Neuronal stem cell (in vitro differentiated cells): ENCODE measurements at regions not wholly inside any gene's neighbourhood (a gene's known extent, or its start where the extent isn't known, plus 50 kb on each side); places are given as distances from the start of the nearest gene placed in this dataset.

Source experiments
- DNase-seq: peaks from one replicate; pipeline ENCODE4 v3.0.0-alpha.2; 2013; ENCODE audit warnings: low spot score
- H2AFZ ChIP-seq: one replicate; pipeline ENCODE4 v1.6.1; 2013; ENCODE audit warnings: mild to moderate bottlenecking, low read length, inconsistent platforms
- H2AK5ac ChIP-seq: 2 replicates; pipeline ENCODE4 v1.6.1; 2013; ENCODE audit warnings: low read depth, mild to moderate bottlenecking, inconsistent platforms, low read length, moderate library complexity, mixed read lengths
- H2BK120ac ChIP-seq: 2 replicates; pipeline ENCODE4 v1.6.1; 2013; ENCODE audit warnings: low read depth, mild to moderate bottlenecking, inconsistent platforms, low read length, moderate library complexity, mixed read lengths
- H2BK12ac ChIP-seq: one replicate; pipeline ENCODE4 v1.6.1; 2013; ENCODE audit warnings: low read length, inconsistent platforms
- H2BK15ac ChIP-seq: 2 replicates; pipeline ENCODE4 v1.6.1; 2013; ENCODE audit warnings: mild to moderate bottlenecking, low read length, inconsistent platforms, mixed read lengths
- H2BK5ac ChIP-seq: one replicate; pipeline ENCODE4 v1.6.1; 2013; ENCODE audit warnings: inconsistent platforms, mild to moderate bottlenecking, low read length, moderate library complexity
- H3K14ac ChIP-seq: one replicate; pipeline ENCODE4 v1.6.1; 2013; ENCODE audit warnings: low read length, inconsistent platforms
- H3K18ac ChIP-seq: 2 replicates; pipeline ENCODE4 v1.6.1; 2013; ENCODE audit warnings: low read length, inconsistent platforms
- H3K23ac ChIP-seq: 2 replicates; pipeline ENCODE4 v1.6.1; 2013; ENCODE audit warnings: low read depth, mild to moderate bottlenecking, mixed read lengths, low read length, inconsistent platforms; ENCODE audit not compliant: poor library complexity
- H3K27ac ChIP-seq: replicated peaks from 3 replicates; pipeline ENCODE4 v1.5.1; 2013; ENCODE audit warnings: low read length, inconsistent platforms
- H3K27me3 ChIP-seq, 3 experiments: 2 replicates each; pipeline ENCODE4 v1.6.1; 2013; ENCODE audit warnings: low read length in 3 of 3, mild to moderate bottlenecking in 2 of 3, inconsistent platforms in 1 of 3, low read depth in 1 of 3, mixed read lengths in 1 of 3, moderate library complexity in 1 of 3; ENCODE audit not compliant: control insufficient read depth in 3 of 3, insufficient read depth in 3 of 3
- H3K36me3 ChIP-seq, 2 donors: replicated peaks in 1 of 2; 2 replicates each; pipeline ENCODE4 v1.6.1; 2013; ENCODE audit warnings: low read length in 2 of 2; ENCODE audit not compliant: control insufficient read depth in 2 of 2, insufficient read depth in 2 of 2
- H3K4ac ChIP-seq: 2 replicates; pipeline ENCODE4 v1.6.1; 2013; ENCODE audit warnings: inconsistent platforms, mild to moderate bottlenecking, low read length, moderate library complexity
- H3K4me1 ChIP-seq, 2 donors: 1 replicate in 1 of 2; 2 replicates in 1 of 2; pipeline ENCODE4 v1.6.1; 2013; ENCODE audit warnings: low read length in 2 of 2, low read depth in 1 of 2; ENCODE audit not compliant: control insufficient read depth in 2 of 2, insufficient read depth in 1 of 2
- H3K4me2 ChIP-seq: one replicate; pipeline ENCODE4 v1.6.1; 2013; ENCODE audit warnings: mild to moderate bottlenecking, low read length, inconsistent platforms; ENCODE audit not compliant: insufficient read depth, poor library complexity, severe bottlenecking
- H3K4me3 ChIP-seq, 2 donors: 2 replicates each; pipeline ENCODE4 v1.5.1; 2013; ENCODE audit warnings: low read length in 2 of 2, mild to moderate bottlenecking in 2 of 2, inconsistent platforms in 1 of 2, moderate library complexity in 1 of 2
- H3K79me1 ChIP-seq: one replicate; pipeline ENCODE4 v1.6.1; 2013; ENCODE audit warnings: low read depth, mild to moderate bottlenecking, inconsistent platforms, low read length, moderate library complexity
- H3K9ac ChIP-seq: one replicate; pipeline ENCODE4 v1.6.1; 2013; ENCODE audit warnings: mild to moderate bottlenecking, low read depth, low read length, inconsistent platforms; ENCODE audit not compliant: poor library complexity
- H3K9me3 ChIP-seq, 2 donors: replicated peaks in 1 of 2; 2 replicates each; pipeline versions ENCODE3 to v1.6.1; 2013; ENCODE audit warnings: low read length in 2 of 2, mild to moderate bottlenecking in 2 of 2, inconsistent platforms in 1 of 2, low read depth in 1 of 2, mixed read lengths in 1 of 2, moderate library complexity in 1 of 2; ENCODE audit not compliant: control insufficient read depth in 2 of 2, insufficient read depth in 1 of 2
- H4K8ac ChIP-seq: one replicate; pipeline ENCODE4 v1.6.1; 2013; ENCODE audit warnings: low read depth, mild to moderate bottlenecking, inconsistent platforms, low read length, moderate library complexity
- H4K91ac ChIP-seq: one replicate; pipeline ENCODE4 v1.6.1; 2013; ENCODE audit warnings: low read length, low read depth, mild to moderate bottlenecking, inconsistent platforms; ENCODE audit not compliant: poor library complexity
- WGBS, 2 donors: extraction: QIAGEN DNeasy Blood & Tissue Kit; methylation state at CpG; one replicate each; pipeline ENCODE4 v1.1.7; 2013; ENCODE audit warnings: missing lambda C conversion rate in 2 of 2, mixed read lengths in 1 of 2; ENCODE audit not compliant: insufficient read length in 2 of 2, insufficient replicate concordance in 1 of 2; ENCODE audit errors: extremely low coverage in 2 of 2; 5-methylcytosine and 5-hydroxymethylcytosine counted together

DNA sequence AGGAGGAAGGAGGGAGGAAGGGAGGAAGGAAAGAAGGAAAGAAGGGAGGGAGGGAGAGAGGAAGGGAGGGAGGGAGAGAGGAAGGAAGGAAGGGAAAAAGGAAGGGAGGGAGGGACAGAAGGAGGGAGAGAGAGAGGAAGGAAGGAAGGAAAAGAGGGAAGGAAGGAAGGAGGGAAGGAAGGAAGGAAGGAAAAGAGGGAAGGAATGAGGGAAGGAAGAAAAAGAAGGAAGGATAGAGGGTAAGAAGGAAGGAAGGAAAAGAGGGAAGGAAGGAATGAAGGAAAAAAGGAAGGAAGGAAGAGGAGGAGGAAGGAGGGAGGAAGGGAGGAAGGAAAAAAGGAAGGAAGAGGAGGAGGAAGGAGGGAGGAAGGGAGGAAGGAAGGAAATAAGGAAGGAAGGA lies 796.8 kb downstream of the ARAP2 start:
- Histone ChIP-seq H2BK120ac (no peak overlapping the region), H3K18ac (no peak overlapping the region), H3K9me3 (peaks cover 0 to 8% of the 10 kb centered on the region in 2 donors)

GRCh38 chr4:35459045-35459444 lies 785.3 kb downstream of the ARAP2 start:
- no peak overlapping the region for H3K14ac ChIP-seq
- no peak overlapping the region for H4K91ac ChIP-seq
- H3K18ac ChIP-seq: no peak overlapping the region
- H3K9me3 ChIP-seq: no peaks in the 10 kb centered on the region
- H2BK15ac ChIP-seq: no peak overlapping the region
- no peaks in the 10 kb centered on the region for H3K79me1 ChIP-seq
- no peak overlapping the region for H3K4me3 ChIP-seq
- no peak overlapping the region for H2AK5ac ChIP-seq
- no peak overlapping the region for H2BK120ac ChIP-seq
- H4K8ac ChIP-seq: no peak overlapping the region
- H2BK5ac ChIP-seq: no peak overlapping the region
- no peak overlapping the region for H2BK12ac ChIP-seq
- no peak overlapping the region for H3K4me2 ChIP-seq
- no peak overlapping the region for H3K4ac ChIP-seq
- no peak overlapping the region for H2AFZ ChIP-seq
- H3K9ac ChIP-seq: no peak overlapping the region
- H3K36me3 ChIP-seq: no peaks in the 10 kb centered on the region
- no peak overlapping the region for H3K23ac ChIP-seq
- no peak for DNase-seq
- H3K4me1 ChIP-seq: no peaks in the 10 kb centered on the region
- no peaks in the 10 kb centered on the region for H3K27me3 ChIP-seq
- no peak overlapping the region for H3K27ac ChIP-seq

More for the DNA sequence above, 796.8 kb downstream of the ARAP2 start:
- H3K79me1 ChIP-seq: no peaks in the 10 kb centered on the region
- no peaks in the 10 kb centered on the region for H3K27me3 ChIP-seq
- DNase-seq: no peak
- no peak overlapping the region for H2BK5ac ChIP-seq
- no peak overlapping the region for H2AFZ ChIP-seq
- no peaks in the 10 kb centered on the region for H3K36me3 ChIP-seq
- H4K8ac ChIP-seq: no peak overlapping the region
- H3K27ac ChIP-seq: no peak overlapping the region
- H2BK15ac ChIP-seq: no peak overlapping the region
- H3K4me3 ChIP-seq: no peak overlapping the region
- H3K23ac ChIP-seq: no peak overlapping the region
- no peak overlapping the region for H3K9ac ChIP-seq
- no peak overlapping the region for H4K91ac ChIP-seq
- no peak overlapping the region for H3K14ac ChIP-seq
- H3K4me2 ChIP-seq: no peak overlapping the region
- no peaks in the 10 kb centered on the region for H3K4me1 ChIP-seq
- no peak overlapping the region for H3K4ac ChIP-seq
- H2AK5ac ChIP-seq: no peak overlapping the region
- H2BK12ac ChIP-seq: no peak overlapping the region

DNA sequence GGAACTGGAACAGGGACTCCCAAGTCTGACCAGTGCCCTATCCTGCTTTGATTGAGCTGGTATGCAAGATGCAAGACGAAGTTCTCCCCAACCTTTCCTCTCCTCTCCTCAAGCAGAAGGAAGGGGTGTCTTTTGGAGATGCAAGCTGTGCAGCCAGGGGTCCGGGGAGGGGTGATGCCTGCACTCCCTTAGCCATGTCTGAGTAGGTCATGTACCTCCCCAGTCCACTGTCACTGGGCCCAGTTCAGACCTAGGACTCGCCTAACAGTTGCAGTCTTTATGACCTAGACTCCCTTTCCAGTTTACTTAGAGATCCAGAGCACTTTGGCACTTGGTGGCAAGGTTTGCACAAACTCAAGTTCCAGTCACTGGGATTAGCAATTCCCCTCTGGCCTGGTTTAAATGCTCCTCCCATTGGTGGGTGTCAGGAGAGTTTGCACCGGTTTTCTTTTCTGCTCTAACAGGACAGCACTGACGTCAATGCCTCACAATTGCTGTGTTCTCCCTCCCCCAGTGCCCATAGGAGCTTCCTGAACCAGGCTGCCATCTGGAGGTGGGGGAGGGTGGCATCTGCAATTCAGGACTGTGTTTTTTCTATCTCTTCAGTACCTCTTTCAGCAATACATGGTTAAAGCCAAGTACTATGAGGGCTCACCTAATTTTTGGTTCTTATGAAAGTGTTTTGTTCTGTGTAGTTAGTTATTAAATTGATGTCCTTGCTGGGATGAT lies 782.2 kb downstream of the ARAP2 start:
- Histone ChIP-seq H3K9me3 (no peaks in the 10 kb centered on the region), H2AFZ (no peak overlapping the region), H4K8ac (no peak overlapping the region), H3K27ac (no peak overlapping the region), H3K4me3 (no peak overlapping the region), H2BK120ac (no peak overlapping the region), H2BK12ac (no peak overlapping the region), H3K18ac (peak overlapping the region; percentile 17), H3K79me1 (no peaks in the 10 kb centered on the region), H3K4ac (no peak overlapping the region), H2AK5ac (no peak overlapping the region), H3K4me2 (no peak overlapping the region), H3K27me3 (no peaks in the 10 kb centered on the region), H3K14ac (no peak overlapping the region), H3K9ac (no peak overlapping the region), H4K91ac (no peak overlapping the region), H3K23ac (no peak overlapping the region), H3K36me3 (no peaks in the 10 kb centered on the region), H2BK15ac (no peak overlapping the region), H3K4me1 (no peaks in the 10 kb centered on the region), H2BK5ac (no peak overlapping the region)
- WGBS, 2 donors: no CpG with 5 or more reads among the region's 5 CpGs
- no peak for DNase-seq

GRCh38 chr4:35463251-35463952 lies 780.9 kb downstream of the ARAP2 start:
- no peaks in the 10 kb centered on the region for H3K79me1 ChIP-seq
- no peaks in the 10 kb centered on the region for H3K27me3 ChIP-seq
- no peak overlapping the region for H3K27ac ChIP-seq
- no peak overlapping the region for H2BK5ac ChIP-seq
- no peaks in the 10 kb centered on the region for H3K9me3 ChIP-seq
- WGBS, 2 donors: no CpG with 5 or more reads among the region's 19 CpGs
- no peak overlapping the region for H2BK15ac ChIP-seq
- H2AK5ac ChIP-seq: no peak overlapping the region
- H4K8ac ChIP-seq: no peak overlapping the region
- H3K23ac ChIP-seq: no peak overlapping the region
- H3K4me2 ChIP-seq: no peak overlapping the region
- no peak overlapping the region for H2BK120ac ChIP-seq
- no peak overlapping the region for H2BK12ac ChIP-seq
- H3K4me1 ChIP-seq: no peaks in the 10 kb centered on the region
- DNase-seq: no peak
- H3K18ac ChIP-seq: peak overlapping the region; percentile 27
- H3K14ac ChIP-seq: no peak overlapping the region
- H2AFZ ChIP-seq: no peak overlapping the region
- no peak overlapping the region for H3K4me3 ChIP-seq
- H3K9ac ChIP-seq: no peak overlapping the region
- no peak overlapping the region for H3K4ac ChIP-seq
- no peaks in the 10 kb centered on the region for H3K36me3 ChIP-seq
- H4K91ac ChIP-seq: no peak overlapping the region
